Endodermal cell (in vitro differentiated cells): ENCODE measurements at regions not wholly inside any gene's neighbourhood (a gene's known extent, or its start where the extent isn't known, plus 50 kb on each side); places are given as distances from the start of the nearest gene placed in this dataset.

ENCODE experiments used
- DNase-seq: peaks from one replicate; pipeline ENCODE4 v3.0.0-alpha.2; 2017
- H3K27ac ChIP-seq: 2 replicates; pipeline ENCODE4 v1.5.1; 2013; ENCODE audit warnings: mild to moderate bottlenecking, low read depth, low read length, moderate library complexity
- H3K27me3 ChIP-seq: 2 replicates; pipeline ENCODE4 v1.6.1; 2013; ENCODE audit warnings: mild to moderate bottlenecking, low read length, moderate library complexity; ENCODE audit not compliant: insufficient read depth, control insufficient read depth, poor library complexity, severe bottlenecking
- H3K36me3 ChIP-seq: 2 replicates; pipeline ENCODE4 v1.7.0; 2013; ENCODE audit warnings: mild to moderate bottlenecking, low read length, moderate library complexity; ENCODE audit not compliant: control insufficient read depth, insufficient read depth
- H3K4me1 ChIP-seq: one replicate; pipeline ENCODE4 v1.7.0; 2013; ENCODE audit warnings: low read length; ENCODE audit not compliant: control insufficient read depth, insufficient read depth
- H3K4me3 ChIP-seq: 2 replicates; pipeline ENCODE4 v1.5.1; 2013; ENCODE audit warnings: mild to moderate bottlenecking, low read length, moderate library complexity
- H3K9ac ChIP-seq: 2 replicates; pipeline ENCODE4 v1.6.1; 2013; ENCODE audit warnings: mild to moderate bottlenecking, low read length, moderate library complexity; ENCODE audit not compliant: poor library complexity, severe bottlenecking; ENCODE audit errors: extremely low read depth
- H3K9me3 ChIP-seq: 2 replicates; pipeline ENCODE4 v1.6.1; 2013; ENCODE audit warnings: mild to moderate bottlenecking, low read length, moderate library complexity; ENCODE audit not compliant: control insufficient read depth
- H3K27ac Mint-ChIP-seq: 2 replicates; pipeline ENCODE4 v1.8.0; 2020; ENCODE audit warnings: mixed read lengths
- H3K27me3 Mint-ChIP-seq: 2 replicates; pipeline ENCODE4 v1.8.0; 2021; ENCODE audit warnings: mild to moderate bottlenecking, mixed read lengths; ENCODE audit not compliant: insufficient read depth
- H3K36me3 Mint-ChIP-seq: 2 replicates; pipeline ENCODE4 v1.8.0; 2020; ENCODE audit warnings: low read depth, mixed read lengths
- H3K4me1 Mint-ChIP-seq: 2 replicates; pipeline ENCODE4 v1.8.0; 2020; ENCODE audit warnings: mixed read lengths
- H3K4me3 Mint-ChIP-seq: 2 replicates; pipeline ENCODE4 v1.8.0; 2020; ENCODE audit warnings: mild to moderate bottlenecking, moderate library complexity, mixed read lengths
- H3K9me3 Mint-ChIP-seq: 2 replicates; pipeline ENCODE4 v1.8.0; 2020; ENCODE audit warnings: mild to moderate bottlenecking, mixed read lengths
- WGBS, 2 experiments: methylation state at CpG; one replicate each; pipeline versions ENCODE4 v1.1.5 to v1.1.7; 2013; ENCODE audit warnings: missing lambda C conversion rate in 2 of 2, mixed read lengths in 1 of 2; ENCODE audit not compliant: insufficient coverage in 1 of 2, insufficient read length in 1 of 2; 5-methylcytosine and 5-hydroxymethylcytosine counted together
- TF ChIP-seq, protein P1 (sequence below): fragments of 200-600 bp; sonication (generic); conservative IDR thresholded peaks from 2 replicates; pipeline ENCODE4 v1.5.0; 2021; ENCODE audit warnings: antibody characterized with exemption, mild to moderate bottlenecking

GRCh38 chr14:61959348-61959747 lies 197.1 kb downstream of the SNAPC1 start:
- Mint-ChIP-seq H3K4me1 (no peaks in the 10 kb centered on the region), H3K9me3 (peaks cover 9% of the 10 kb centered on the region), H3K4me3 (no peak overlapping the region), H3K27me3 (no peaks in the 10 kb centered on the region), H3K36me3 (no peaks in the 10 kb centered on the region), H3K27ac (no peak overlapping the region)
- no peaks in the 10 kb centered on the region for H3K4me1 ChIP-seq
- no peak for DNase-seq
- peaks cover 9% of the 10 kb centered on the region for H3K9me3 ChIP-seq
- H3K4me3 ChIP-seq = no peak overlapping the region
- no peaks in the 10 kb centered on the region for H3K36me3 ChIP-seq
- no peak overlapping the region for H3K27ac ChIP-seq
- H3K9ac ChIP-seq = no peak overlapping the region
- H3K27me3 ChIP-seq = no peaks in the 10 kb centered on the region
- TF ChIP-seq, protein P1, sequence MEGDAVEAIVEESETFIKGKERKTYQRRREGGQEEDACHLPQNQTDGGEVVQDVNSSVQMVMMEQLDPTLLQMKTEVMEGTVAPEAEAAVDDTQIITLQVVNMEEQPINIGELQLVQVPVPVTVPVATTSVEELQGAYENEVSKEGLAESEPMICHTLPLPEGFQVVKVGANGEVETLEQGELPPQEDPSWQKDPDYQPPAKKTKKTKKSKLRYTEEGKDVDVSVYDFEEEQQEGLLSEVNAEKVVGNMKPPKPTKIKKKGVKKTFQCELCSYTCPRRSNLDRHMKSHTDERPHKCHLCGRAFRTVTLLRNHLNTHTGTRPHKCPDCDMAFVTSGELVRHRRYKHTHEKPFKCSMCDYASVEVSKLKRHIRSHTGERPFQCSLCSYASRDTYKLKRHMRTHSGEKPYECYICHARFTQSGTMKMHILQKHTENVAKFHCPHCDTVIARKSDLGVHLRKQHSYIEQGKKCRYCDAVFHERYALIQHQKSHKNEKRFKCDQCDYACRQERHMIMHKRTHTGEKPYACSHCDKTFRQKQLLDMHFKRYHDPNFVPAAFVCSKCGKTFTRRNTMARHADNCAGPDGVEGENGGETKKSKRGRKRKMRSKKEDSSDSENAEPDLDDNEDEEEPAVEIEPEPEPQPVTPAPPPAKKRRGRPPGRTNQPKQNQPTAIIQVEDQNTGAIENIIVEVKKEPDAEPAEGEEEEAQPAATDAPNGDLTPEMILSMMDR = no peak
- no CpG with 5 or more reads among the region's 2 CpGs for WGBS, 2 experiments

GRCh38 chr14:61961369-61961768 lies 199.1 kb downstream of the SNAPC1 start:
- Mint-ChIP-seq H3K27me3 (no peaks in the 10 kb centered on the region), H3K4me1 (no peaks in the 10 kb centered on the region), H3K4me3 (no peak overlapping the region), H3K27ac (no peak overlapping the region), H3K9me3 (peaks cover 5% of the 10 kb centered on the region), H3K36me3 (no peaks in the 10 kb centered on the region)
- peaks cover 6% of the 10 kb centered on the region for H3K9me3 ChIP-seq
- no peaks in the 10 kb centered on the region for H3K27me3 ChIP-seq
- H3K4me1 ChIP-seq = no peaks in the 10 kb centered on the region
- TF ChIP-seq, protein P1 = no peak
- no peaks in the 10 kb centered on the region for H3K36me3 ChIP-seq
- H3K4me3 ChIP-seq = no peak overlapping the region
- no peak for DNase-seq
- no peak overlapping the region for H3K27ac ChIP-seq
- WGBS, 2 experiments = 71 to 93% methylated on average over 1 to 2 of the region's 2 CpGs
- H3K9ac ChIP-seq = no peak overlapping the region

- Histone ChIP-seq H3K4me1 (no peaks in the 10 kb centered on the region), H3K4me3 (no peak overlapping the region), H3K9me3 (no peaks in the 10 kb centered on the region), H3K36me3 (no peaks in the 10 kb centered on the region), H3K27ac (no peak overlapping the region), H3K27me3 (no peaks in the 10 kb centered on the region), H3K9ac (no peak overlapping the region)
- Mint-ChIP-seq H3K4me3 (no peak overlapping the region), H3K9me3 (peaks cover 2% of the 10 kb centered on the region), H3K36me3 (no peaks in the 10 kb centered on the region), H3K27ac (no peak overlapping the region), H3K27me3 (no peaks in the 10 kb centered on the region), H3K4me1 (no peaks in the 10 kb centered on the region)
- 100% methylated on average over 1 of the region's 2 CpGs; no CpG with 5 or more reads in 1 of the 2 experiments for WGBS, 2 experiments
- TF ChIP-seq, protein P1 = no peak
- no peak for DNase-seq
Measured at GRCh38 chr14:61963926-61964325, 201.7 kb downstream of the SNAPC1 start.
